ENCODE measurements at regions not wholly inside any gene's neighbourhood (a gene's known extent, or its start where the extent isn't known, plus 50 kb on each side); places are given as distances from the start of the nearest gene placed in this dataset.
"Not testable (repeated sequence)": the region's sequence is repeated elsewhere in the genome, so short reads cannot be mapped to it uniquely, and the experiment has no call there.

DNA sequence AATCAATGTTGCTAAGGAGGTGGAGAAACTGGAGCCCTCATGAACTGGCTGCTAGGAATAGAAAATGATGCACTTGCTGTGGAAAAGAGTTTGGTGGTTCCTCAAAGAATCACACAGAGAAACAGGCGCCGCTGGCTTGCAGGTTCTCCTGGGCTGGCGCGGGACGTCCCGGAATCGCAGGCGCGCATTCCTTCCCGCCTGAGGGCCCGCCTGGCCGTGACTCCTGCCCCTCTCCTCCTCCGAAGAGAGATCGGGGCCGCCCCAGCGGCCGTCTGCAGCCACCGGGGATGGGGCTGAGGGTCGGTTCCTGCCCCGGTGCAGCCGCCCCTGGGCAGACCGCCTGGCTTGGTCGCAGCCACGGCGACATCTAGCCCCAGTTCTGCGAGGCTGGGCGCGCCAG is 284.4 kb downstream of the CWH43 start:
- H3K4me3 ChIP-seq (ENCODE audit: low read depth, low read length); DNase-seq (ENCODE audit: low read depth): not testable (repeated sequence)

DNA sequence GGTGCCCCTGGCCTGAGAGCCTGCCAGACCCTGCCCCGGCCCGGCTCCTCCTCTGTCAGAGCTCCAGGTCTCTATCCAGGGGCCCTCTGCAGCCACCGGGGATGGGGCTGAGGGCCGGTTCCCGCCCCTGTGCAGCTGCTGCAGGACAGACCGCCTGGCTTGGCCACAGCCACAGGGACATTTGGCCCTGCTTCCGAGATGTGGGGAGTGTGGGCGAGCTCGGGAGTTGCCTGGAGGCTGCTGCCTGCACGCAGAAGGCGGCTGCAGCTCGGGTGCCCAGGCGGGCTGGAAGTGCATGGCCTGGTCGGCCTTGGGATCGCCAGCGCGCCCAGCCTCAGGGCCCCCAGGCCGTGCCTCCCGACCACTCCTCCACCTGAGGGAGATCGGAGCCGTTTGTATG is 284.8 kb downstream of the CWH43 start:
- not testable (repeated sequence) for H3K4me3 ChIP-seq (ENCODE audit: low read depth, low read length); DNase-seq (ENCODE audit: low read depth)

DNA sequence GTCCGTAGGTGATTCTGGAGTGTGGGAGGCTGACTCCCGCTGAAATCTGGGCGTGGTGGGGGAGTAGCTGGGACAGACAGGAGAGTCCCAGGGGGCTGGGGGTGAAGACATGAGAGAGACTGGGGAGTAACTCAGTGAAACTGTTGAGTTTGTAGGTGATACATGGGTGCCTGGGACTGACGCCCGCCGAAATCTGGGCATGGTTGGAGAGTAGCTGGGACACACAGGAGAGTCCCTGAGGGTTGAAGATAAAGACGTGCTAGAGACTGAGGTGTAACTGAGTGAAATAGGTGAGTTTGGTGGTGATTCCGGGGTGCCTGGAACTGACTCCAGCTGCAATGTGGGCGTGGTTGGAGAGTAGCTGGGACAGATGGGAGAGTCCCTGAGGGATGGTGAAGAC is 299.8 kb downstream of the CWH43 start:
- H3K4me3 ChIP-seq (ENCODE audit: low read depth, low read length); DNase-seq (ENCODE audit: low read depth): not testable (repeated sequence)

DNA sequence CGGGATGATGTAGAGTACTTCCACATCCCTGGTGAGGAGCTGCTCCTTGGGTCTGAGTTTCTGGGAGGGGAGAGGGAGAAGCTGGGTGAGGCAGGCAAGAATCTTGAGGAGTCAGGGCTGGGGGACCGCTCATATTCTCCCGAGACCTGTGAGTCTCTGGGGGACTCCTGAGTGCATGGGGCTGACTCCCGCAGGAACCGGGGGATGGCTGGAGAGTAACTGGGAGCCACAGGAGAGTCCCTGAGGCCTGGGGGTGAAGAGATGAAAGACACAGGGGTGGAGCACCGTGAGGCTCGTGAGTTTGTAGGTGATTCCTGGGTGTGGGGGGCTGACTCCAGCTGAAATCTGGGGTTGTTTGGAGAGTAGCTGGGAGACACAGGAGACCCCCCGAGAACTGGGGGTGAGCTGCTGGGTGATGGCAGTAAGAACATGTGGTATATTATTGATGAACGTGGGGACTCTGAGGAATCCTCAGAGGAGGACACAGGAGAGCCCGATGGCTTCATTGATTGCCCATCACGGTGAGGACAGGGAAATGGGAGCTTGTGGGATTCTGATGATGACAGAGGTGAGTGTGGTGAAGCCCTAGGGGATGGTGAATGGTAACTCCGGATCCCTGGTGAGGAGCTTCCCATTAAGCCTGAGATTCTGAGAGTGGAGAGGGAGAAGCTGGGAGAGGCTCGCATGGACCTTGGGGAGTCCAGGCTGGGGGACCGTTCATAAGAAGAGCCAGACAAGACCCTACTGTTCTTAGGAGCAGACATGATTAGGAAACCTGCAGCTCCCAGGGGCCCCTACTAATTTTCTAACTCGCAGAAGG is 301.1 kb downstream of the CWH43 start:
- H3K4me3 ChIP-seq (ENCODE audit: low read depth, low read length), result not testable (repeated sequence)

DNA sequence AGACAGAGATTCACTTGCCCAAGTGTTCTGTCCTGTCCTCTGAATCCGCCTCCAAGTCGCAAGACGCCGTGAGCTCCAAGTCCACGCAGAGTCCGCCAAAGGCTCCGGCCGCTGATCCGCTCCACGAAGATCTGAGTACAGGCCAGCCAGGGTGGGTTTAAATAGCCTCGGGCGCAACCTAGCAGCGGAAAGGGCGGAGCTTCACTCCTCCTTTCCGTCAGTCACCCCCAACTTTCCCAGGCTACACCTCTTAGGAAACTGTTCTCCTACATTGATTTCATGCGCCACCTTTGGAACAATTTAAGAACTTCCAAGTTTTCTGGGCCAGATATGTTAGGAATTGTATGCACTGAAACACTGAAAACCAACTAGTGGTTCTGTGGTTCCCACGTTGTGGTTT is 301.8 kb downstream of the CWH43 start:
- H3K4me3 ChIP-seq (ENCODE audit: low read depth, low read length); DNase-seq (ENCODE audit: low read depth): not testable (repeated sequence)

More for the DNA sequence above, 301.1 kb downstream of the CWH43 start:
- DNase-seq (ENCODE audit: low read depth), result not testable (repeated sequence)

DNA sequence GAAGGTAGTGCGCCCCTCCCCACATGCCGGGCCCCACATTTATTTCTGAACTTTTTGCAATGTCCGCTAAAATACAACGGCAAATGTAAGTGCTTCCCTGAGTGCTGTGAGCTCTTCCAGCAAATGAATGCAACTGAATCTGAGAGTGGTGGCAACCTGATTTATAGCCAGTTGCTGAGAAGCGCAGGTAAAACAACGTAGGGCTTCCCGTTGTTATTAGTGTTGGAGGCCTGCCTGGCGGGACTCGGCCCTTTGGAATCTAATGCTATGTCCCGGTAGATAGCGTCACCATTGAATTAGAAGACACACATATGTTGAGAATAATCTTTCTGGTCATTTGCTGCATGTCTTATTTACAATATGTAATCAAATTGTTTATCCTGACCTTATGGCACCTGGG is 302.7 kb downstream of the CWH43 start:
- H3K4me3 ChIP-seq (ENCODE audit: low read depth, low read length); DNase-seq (ENCODE audit: low read depth): not testable (repeated sequence)

DNA sequence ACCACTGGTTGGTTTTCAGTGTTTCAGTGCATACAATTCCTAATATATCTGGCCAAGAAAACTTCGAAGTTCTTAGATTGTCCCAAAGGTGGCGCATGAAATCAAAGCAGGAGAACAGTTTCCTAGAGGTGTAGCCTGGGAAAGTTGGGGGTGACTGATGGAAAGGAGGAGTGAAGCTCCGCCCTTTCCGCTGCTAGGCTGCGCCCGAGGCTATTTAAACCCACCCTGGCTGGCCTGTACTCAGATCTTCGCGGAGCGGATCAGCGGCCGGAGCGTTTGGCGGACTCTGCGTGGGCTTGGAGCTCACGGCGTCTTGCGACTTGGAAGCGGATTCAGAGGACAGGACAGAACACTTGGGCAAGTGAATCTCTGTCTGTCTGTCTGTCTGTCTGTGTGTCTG is 328.7 kb downstream of the CWH43 start:
- H3K4me3 ChIP-seq (ENCODE audit: low read depth, low read length); DNase-seq (ENCODE audit: low read depth): not testable (repeated sequence)

DNA sequence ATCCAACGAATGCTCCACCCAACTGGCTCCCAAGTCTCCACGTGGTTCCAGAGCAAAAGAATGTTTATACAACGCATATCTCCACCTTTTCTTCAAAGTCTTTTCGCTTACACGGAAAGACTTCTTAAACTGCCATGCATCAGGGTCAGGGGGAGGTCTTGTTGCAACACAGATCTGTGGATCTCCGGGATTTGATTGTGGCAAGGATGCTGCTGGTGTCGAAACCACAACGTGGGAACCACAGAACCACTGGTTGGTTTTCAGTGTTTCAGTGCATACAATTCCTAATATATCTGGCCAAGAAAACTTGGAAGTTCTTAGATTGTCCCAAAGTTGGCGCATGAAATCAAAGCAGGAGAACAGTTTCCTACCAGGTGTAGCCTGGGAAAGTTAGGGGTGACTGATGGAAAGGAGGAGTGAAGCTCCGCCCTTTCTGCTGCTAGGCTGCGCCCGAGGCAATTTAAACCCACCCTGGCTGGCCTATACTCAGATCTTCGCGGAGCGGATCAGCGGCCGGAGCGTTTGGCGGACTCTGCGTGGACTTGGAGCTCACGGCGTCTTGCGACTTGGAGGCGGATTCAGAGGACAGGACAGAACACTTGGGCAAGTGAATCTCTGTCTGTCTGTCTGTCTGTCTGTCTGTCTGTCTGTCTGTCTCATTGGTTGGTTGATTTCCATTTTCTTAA is 334.8 kb downstream of the CWH43 start:
- not testable (repeated sequence) for DNase-seq (ENCODE audit: low read depth)

DNA sequence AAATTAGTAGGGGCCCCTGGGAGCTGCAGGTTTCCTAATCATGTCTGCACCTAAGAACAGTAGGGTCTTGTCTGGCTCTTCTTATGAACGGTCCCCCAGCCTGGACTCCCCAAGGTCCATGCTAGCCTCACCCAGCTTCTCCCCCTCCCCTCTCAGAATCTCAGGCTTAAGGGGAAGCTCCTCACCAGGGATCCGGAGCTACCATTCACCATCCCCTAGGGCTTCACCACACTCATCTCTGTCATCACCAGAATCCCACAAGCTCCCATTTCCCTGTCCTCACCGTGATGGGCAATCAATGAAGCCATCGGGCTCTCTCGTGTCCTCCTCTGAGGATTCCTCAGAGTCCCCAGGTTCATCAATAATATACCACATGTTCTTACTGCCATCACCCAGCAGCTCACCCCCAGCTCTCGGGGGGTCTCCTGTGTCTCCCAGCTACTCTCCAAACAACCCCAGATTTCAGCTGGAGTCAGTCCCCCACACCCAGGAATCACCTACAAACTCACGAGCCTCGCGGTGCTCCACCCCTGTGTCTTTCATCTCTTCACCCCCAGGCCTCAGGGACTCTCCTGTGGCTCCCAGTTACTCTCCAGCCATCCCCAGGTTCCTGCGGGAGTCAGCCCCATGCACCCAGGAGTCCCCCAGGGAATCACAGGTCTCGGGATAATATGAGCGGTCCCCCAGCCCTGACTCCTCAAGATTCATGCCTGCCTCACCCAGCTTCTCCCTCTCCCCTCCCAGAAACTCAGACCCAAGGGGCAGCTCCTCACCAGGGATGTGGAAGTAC is 335.6 kb downstream of the CWH43 start:
- DNase-seq (ENCODE audit: low read depth), result not testable (repeated sequence)

More for the DNA sequence above, 334.8 kb downstream of the CWH43 start:
- H3K4me3 ChIP-seq (ENCODE audit: low read depth, low read length), result not testable (repeated sequence)

DNA sequence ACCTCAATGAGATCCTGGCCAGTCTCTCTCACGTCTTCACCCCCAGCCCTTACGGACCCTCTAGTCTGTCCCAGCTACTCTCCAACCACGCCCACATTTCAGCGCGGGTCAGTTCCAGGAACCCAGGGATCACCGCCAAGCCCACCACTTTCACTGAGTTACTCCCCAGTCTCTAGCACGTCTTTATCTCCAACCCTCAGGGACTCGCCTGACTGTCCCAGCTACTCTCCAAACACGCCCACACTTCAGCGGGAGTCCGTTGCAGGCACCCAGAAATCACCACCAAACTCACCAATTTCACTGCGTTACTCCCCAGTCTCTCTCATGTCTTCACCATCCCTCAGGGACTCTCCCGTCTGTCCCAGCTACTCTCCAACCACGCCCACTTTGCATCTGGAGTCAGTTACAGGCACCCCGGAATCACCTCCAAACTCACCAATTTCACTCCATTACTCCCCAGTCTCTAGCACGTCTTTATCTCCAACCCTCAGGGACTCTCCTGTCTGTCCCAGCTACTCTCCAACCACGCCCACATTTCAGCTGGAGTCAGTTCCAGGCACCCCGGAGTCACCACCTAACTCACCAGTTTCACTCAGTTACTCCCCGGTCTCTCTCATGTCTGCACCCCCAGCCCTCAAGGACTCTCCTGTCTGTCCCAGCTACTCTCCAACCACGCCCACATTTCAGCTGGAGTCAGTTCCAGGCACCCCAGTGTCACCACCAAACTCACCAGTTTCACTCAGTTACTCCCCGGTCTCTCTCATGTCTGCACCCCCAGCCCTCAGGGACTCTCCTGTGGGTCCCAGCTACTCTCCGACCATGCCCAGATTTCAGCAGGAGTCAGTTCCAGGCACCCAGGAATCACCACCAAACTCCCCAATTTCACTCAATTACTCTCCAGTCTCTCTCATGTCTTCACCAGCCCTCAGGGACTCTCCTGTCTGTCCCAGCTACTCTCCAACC is 336.8 kb downstream of the CWH43 start:
- DNase-seq (ENCODE audit: low read depth); H3K4me3 ChIP-seq (ENCODE audit: low read depth, low read length): not testable (repeated sequence)

More for the DNA sequence above, 335.6 kb downstream of the CWH43 start:
- not testable (repeated sequence) for H3K4me3 ChIP-seq (ENCODE audit: low read depth, low read length)

DNA sequence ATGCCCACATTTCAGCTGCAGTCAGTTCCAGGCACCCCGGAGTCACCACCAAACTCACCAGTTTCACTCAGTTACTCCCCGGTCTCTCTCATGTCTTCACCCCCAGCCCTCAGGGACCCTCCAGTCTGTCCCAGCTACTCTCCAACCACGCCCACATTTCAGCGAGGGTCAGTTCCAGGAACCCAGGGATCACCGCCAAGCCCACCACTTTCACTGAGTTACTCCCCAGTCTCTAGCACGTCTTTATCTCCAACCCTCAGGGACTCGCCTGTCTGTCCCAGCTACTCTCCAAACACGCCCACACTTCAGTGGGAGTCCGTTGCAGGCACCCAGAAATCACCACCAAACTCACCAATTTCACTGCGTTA is 337.5 kb downstream of the CWH43 start:
- DNase-seq (ENCODE audit: low read depth); H3K4me3 ChIP-seq (ENCODE audit: low read depth, low read length): not testable (repeated sequence)
